OCI-LY1 (cell line): ENCODE measurements at regions not wholly inside any gene's neighbourhood (a gene's known extent, or its start where the extent isn't known, plus 50 kb on each side); places are given as distances from the start of the nearest gene placed in this dataset.

Source experiments
- H2AFZ ChIP-seq: fragments of 200-600 bp; sonication (generic), shearing (Covaris generic); 2 replicates; pipeline ENCODE4 v1.6.0; 2014; ENCODE audit warnings: antibody characterized with exemption, mild to moderate bottlenecking, low read length
- H3F3A ChIP-seq: fragments of 200-600 bp; sonication (generic), shearing (Covaris generic); 2 replicates; pipeline ENCODE4 v1.6.0; 2014; ENCODE audit warnings: mild to moderate bottlenecking, antibody characterized with exemption, low read length, moderate library complexity; ENCODE audit not compliant: insufficient read depth
- H3K27ac ChIP-seq: fragments of 200-600 bp; sonication (generic); 2 replicates; pipeline ENCODE4 v1.5.1; 2014; ENCODE audit warnings: low read length, mixed run types, mild to moderate bottlenecking, low read depth; ENCODE audit not compliant: poor library complexity, severe bottlenecking
- H3K27me3 ChIP-seq: fragments of 200-600 bp; sonication (generic); 2 replicates; pipeline ENCODE4 v1.6.0; 2014; ENCODE audit warnings: antibody characterized with exemption, mild to moderate bottlenecking, low read length, moderate library complexity; ENCODE audit not compliant: insufficient read depth
- H3K36me3 ChIP-seq: fragments of 200-600 bp; sonication (generic); 2 replicates; pipeline ENCODE4 v1.6.1; 2014; ENCODE audit warnings: mild to moderate bottlenecking, antibody characterized with exemption, low read length, moderate library complexity, mixed read lengths; ENCODE audit not compliant: insufficient read depth
- H3K4me1 ChIP-seq: fragments of 200-600 bp; sonication (generic); 2 replicates; pipeline ENCODE4 v1.5.1; 2014; ENCODE audit warnings: mild to moderate bottlenecking, low read length, moderate library complexity; ENCODE audit not compliant: insufficient read depth, severe bottlenecking
- H3K4me2 ChIP-seq: fragments of 200-600 bp; sonication (generic), shearing (Covaris generic); 2 replicates; pipeline ENCODE4 v1.6.1; 2014; ENCODE audit warnings: low read length
- H3K4me3 ChIP-seq: fragments of 200-600 bp; sonication (generic); 2 replicates; pipeline ENCODE4 v1.5.1; 2014; ENCODE audit warnings: low read length, low read depth, mild to moderate bottlenecking, mixed read lengths; ENCODE audit not compliant: poor library complexity, severe bottlenecking
- H3K79me2 ChIP-seq: fragments of 200-600 bp; shearing (Covaris generic); 2 replicates; pipeline ENCODE4 v1.6.1; 2016; ENCODE audit warnings: mixed run types, low read length, mixed read lengths; ENCODE audit not compliant: insufficient read depth
- H3K9ac ChIP-seq: fragments of 200-600 bp; sonication (generic), shearing (Covaris generic); 2 replicates; pipeline ENCODE4 v1.6.1; 2014; ENCODE audit warnings: mild to moderate bottlenecking, low read length, mixed read lengths
- H3K9me2 ChIP-seq: fragments of 200-600 bp; sonication (generic), shearing (Covaris generic); 2 replicates; pipeline ENCODE4 v1.6.1; 2014; ENCODE audit warnings: low read depth, mild to moderate bottlenecking, low read length, mixed read lengths
- H3K9me3 ChIP-seq: fragments of 200-600 bp; shearing (Covaris generic); 2 replicates; pipeline ENCODE4 v1.6.1; 2014; ENCODE audit warnings: low read length, mixed read lengths
- H4K20me1 ChIP-seq: fragments of 200-600 bp; sonication (generic), shearing (Covaris generic); 2 replicates; pipeline ENCODE4 v1.6.0; 2016; ENCODE audit warnings: mild to moderate bottlenecking, low read length; ENCODE audit not compliant: insufficient read depth
- CTCF ChIP-seq: fragments of 200-600 bp; sonication (generic), shearing (Covaris generic); IDR thresholded peaks from 2 replicates; pipeline ENCODE4 v1.5.1; 2017; ENCODE audit warnings: mild to moderate bottlenecking, antibody characterized with exemption, low read length, moderate library complexity, mixed read lengths
- EZH2 ChIP-seq: fragments of 200-600 bp; sonication (generic), shearing (Covaris generic); IDR thresholded peaks from 2 replicates; pipeline ENCODE4 v1.8.0; 2017; ENCODE audit warnings: borderline replicate concordance, mixed run types, mild to moderate bottlenecking, antibody characterized with exemption, low read length, moderate library complexity, mixed read lengths

- H2AFZ ChIP-seq: no peak overlapping the region
- no peak overlapping the region for H3K4me3 ChIP-seq
- no peaks in the 10 kb centered on the region for H3K79me2 ChIP-seq
- H3K4me2 ChIP-seq: no peak overlapping the region
- no peaks in the 10 kb centered on the region for H3F3A ChIP-seq
- H3K4me1 ChIP-seq: no peaks in the 10 kb centered on the region
- H3K36me3 ChIP-seq: no peaks in the 10 kb centered on the region
- no peaks in the 10 kb centered on the region for H3K27me3 ChIP-seq
- H3K9ac ChIP-seq: no peak overlapping the region
- H3K27ac ChIP-seq: no peak overlapping the region
- no peaks in the 10 kb centered on the region for H3K9me3 ChIP-seq
- H3K9me2 ChIP-seq: no peaks in the 10 kb centered on the region
- TF ChIP-seq EZH2: no peak
- no peaks in the 10 kb centered on the region for H4K20me1 ChIP-seq
These were observed 100.8 kb upstream of the LYZL2 start for GRCh38 chr10:30730306-30730705.

GRCh38 chr10:30728766-30729165, 99.2 kb upstream of the LYZL2 start:
- no peaks in the 10 kb centered on the region for H4K20me1 ChIP-seq
- no peaks in the 10 kb centered on the region for H3K4me1 ChIP-seq
- no peaks in the 10 kb centered on the region for H3F3A ChIP-seq
- no peaks in the 10 kb centered on the region for H3K27me3 ChIP-seq
- H3K4me2 ChIP-seq: no peak overlapping the region
- H3K27ac ChIP-seq: no peak overlapping the region
- no peak overlapping the region for H2AFZ ChIP-seq
- H3K9me3 ChIP-seq: no peaks in the 10 kb centered on the region
- H3K9me2 ChIP-seq: no peaks in the 10 kb centered on the region
- no peaks in the 10 kb centered on the region for H3K79me2 ChIP-seq
- H3K9ac ChIP-seq: no peak overlapping the region
- TF ChIP-seq CTCF (no peak), EZH2 (no peak)
- no peaks in the 10 kb centered on the region for H3K36me3 ChIP-seq
- H3K4me3 ChIP-seq: no peak overlapping the region

GRCh38 chr10:30728127-30728526, 98.6 kb upstream of the LYZL2 start:
- TF ChIP-seq CTCF: no peak
- TF ChIP-seq EZH2: no peak
- no peak overlapping the region for H3K4me3 ChIP-seq
- no peaks in the 10 kb centered on the region for H3K27me3 ChIP-seq
- no peak overlapping the region for H3K27ac ChIP-seq
- H3F3A ChIP-seq: no peaks in the 10 kb centered on the region
- H3K9me3 ChIP-seq: no peaks in the 10 kb centered on the region
- H2AFZ ChIP-seq: no peak overlapping the region
- peaks cover 6% of the 10 kb centered on the region for H3K4me1 ChIP-seq
- no peaks in the 10 kb centered on the region for H3K79me2 ChIP-seq
- no peaks in the 10 kb centered on the region for H3K9me2 ChIP-seq
- no peaks in the 10 kb centered on the region for H3K36me3 ChIP-seq
- no peak overlapping the region for H3K9ac ChIP-seq
- H4K20me1 ChIP-seq: no peaks in the 10 kb centered on the region
- no peak overlapping the region for H3K4me2 ChIP-seq

GRCh38 chr10:30727524-30727923, 98.0 kb upstream of the LYZL2 start:
- Histone ChIP-seq H3K9ac (no peak overlapping the region), H3K4me3 (no peak overlapping the region), H3F3A (no peaks in the 10 kb centered on the region), H2AFZ (no peak overlapping the region), H3K4me2 (no peak overlapping the region), H3K4me1 (peaks cover 12% of the 10 kb centered on the region), H3K79me2 (no peaks in the 10 kb centered on the region), H3K9me2 (no peaks in the 10 kb centered on the region), H4K20me1 (no peaks in the 10 kb centered on the region), H3K36me3 (no peaks in the 10 kb centered on the region), H3K9me3 (no peaks in the 10 kb centered on the region), H3K27ac (no peak overlapping the region), H3K27me3 (no peaks in the 10 kb centered on the region)
- TF ChIP-seq CTCF (no peak), EZH2 (no peak)
